ENCODE measurements at regions not wholly inside any gene's neighbourhood (a gene's known extent, or its start where the extent isn't known, plus 50 kb on each side); places are given as distances from the start of the nearest gene placed in this dataset.
"Not testable (repeated sequence)": the region's sequence is repeated elsewhere in the genome, so short reads cannot be mapped to it uniquely, and the experiment has no call there.

DNA sequence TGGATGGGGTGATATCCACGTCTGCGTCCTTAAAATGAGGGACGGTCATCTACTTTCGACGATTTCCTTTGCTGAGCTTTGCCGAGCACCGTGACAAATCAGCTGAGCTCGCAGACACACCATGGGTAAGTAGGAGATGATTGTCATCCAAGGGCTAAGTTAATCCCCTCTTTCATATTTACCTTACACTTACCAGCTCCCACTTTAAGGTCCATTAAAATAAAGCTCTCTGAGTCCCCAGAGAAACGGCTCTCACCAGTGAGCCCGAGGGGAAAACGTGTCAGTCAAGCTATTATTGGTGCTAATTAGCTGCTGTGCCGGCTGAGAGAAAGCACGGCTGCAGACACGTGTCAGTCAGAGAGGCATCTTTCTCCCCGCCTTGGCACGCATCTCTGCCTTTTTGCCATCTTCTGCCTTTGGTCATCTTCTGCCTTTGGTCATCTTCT is 72.2 kb downstream of the CRLF2 start:
- H3K27ac ChIP-seq (ENCODE audit: low read length), result no peak overlapping the region
- H3K27me3 ChIP-seq (ENCODE audit: control insufficient read depth, insufficient read depth), result no peaks in the 10 kb centered on the region
- 47% methylated on average over 16 of the region's 16 CpGs for WGBS
- H3K4me1 ChIP-seq (ENCODE audit: control insufficient read depth, insufficient read depth, low read length), result no peaks in the 10 kb centered on the region
- intact Hi-C loops (cut with DNase I), result no loop called here
- DNase-seq (no peak), ATAC-seq (no peak)
- H3K4me3 ChIP-seq (ENCODE audit: low read length), result no peak overlapping the region
- H3K9me3 ChIP-seq (ENCODE audit: control insufficient read depth, low read length), result no peaks in the 10 kb centered on the region

DNA sequence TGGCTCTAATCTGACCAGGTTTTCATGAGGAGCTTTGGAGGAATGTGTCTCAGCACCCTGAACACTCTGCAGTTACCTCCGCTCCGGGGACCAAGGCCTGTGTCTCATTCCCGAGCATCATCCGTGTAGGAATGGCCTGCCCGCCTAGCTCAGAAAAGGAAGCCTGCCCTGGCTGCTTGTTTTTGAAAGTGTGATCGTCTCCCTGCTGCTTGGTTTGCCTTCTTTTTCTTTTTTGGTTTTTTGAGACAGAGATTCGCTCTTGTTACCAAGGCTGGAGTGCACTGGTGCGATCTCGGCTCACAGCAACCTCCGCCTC is 73.3 kb downstream of the CRLF2 start:
- WGBS, result 84% methylated on average over 10 of the region's 10 CpGs
- intact Hi-C loops (cut with DNase I), result no loop called here
- no peak overlapping the region for H3K4me3 ChIP-seq (ENCODE audit: low read length)
- no peaks in the 10 kb centered on the region for H3K4me1 ChIP-seq (ENCODE audit: control insufficient read depth, insufficient read depth, low read length)
- H3K9me3 ChIP-seq (ENCODE audit: control insufficient read depth, low read length), result no peaks in the 10 kb centered on the region
- H3K27me3 ChIP-seq (ENCODE audit: control insufficient read depth, insufficient read depth), result no peaks in the 10 kb centered on the region
- DNase-seq (no peak), ATAC-seq (no peak)
- no peak overlapping the region for H3K27ac ChIP-seq (ENCODE audit: low read length)

DNA sequence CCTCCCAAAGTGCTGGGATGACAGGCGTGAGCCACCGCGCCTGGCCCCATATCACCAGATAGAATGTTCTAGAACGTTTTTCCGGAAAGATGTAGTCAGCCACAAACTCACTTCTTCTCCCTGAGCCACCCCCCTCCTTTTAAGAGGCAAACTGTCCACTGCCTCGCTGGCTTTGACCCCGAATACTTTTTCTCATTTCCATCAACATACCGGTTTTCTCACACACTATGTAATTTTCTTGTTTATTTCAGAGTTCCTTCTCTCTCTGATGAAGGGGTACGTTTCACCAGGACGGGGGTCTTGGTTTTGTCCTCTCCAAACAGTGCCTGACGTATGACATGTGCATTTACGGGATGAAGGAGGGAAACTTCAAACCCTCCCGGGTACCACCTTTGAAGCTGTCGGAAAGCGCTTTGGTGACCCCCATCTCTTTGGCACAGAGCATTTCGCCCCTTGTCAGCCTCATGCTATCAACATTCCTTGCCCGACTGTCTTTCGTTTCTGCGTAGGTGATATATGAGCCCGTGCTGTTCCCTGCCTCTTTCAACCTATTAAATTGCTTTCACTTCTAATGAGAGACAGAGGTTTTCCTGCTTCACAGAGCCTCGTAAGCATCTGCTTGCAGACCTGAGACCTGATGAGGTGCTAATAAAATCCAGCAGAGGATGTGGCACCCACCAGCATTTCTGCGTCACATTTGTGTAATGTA is 73.8 kb downstream of the CRLF2 start:
- DNase-seq, result no peak
- H3K9me3 ChIP-seq (ENCODE audit: control insufficient read depth, low read length), result no peaks in the 10 kb centered on the region
- no peak for ATAC-seq
- no peaks in the 10 kb centered on the region for H3K27me3 ChIP-seq (ENCODE audit: control insufficient read depth, insufficient read depth)
- H3K4me3 ChIP-seq (ENCODE audit: low read length), result no peak overlapping the region
- WGBS, result 60% methylated on average over 22 of the region's 22 CpGs
- no peaks in the 10 kb centered on the region for H3K4me1 ChIP-seq (ENCODE audit: control insufficient read depth, insufficient read depth, low read length)
- intact Hi-C loops (cut with DNase I), result no loop called here
- H3K27ac ChIP-seq (ENCODE audit: low read length), result no peak overlapping the region

DNA sequence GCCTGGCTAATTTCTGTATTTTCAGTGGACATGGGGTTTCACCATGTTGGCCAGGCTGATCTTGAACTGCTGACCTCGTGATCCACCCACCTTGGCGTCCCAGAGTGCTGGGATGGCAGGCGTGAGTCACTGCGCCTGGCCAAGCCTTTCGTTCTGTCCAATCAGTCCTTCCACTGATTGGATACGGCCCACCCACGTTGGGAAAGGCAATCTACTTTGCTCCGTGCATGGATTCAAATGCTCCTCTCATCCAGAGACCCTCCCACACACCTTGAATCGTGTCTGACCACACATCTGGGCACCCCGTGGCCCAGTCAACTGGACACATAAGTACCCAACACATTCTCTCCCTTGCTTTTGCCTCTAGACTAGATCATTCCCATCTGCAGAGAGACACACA is 74.9 kb downstream of the CRLF2 start:
- DNase-seq, result no peak
- no peaks in the 10 kb centered on the region for H3K4me1 ChIP-seq (ENCODE audit: control insufficient read depth, insufficient read depth, low read length)
- WGBS, result 84% methylated on average over 10 of the region's 10 CpGs
- no peaks in the 10 kb centered on the region for H3K27me3 ChIP-seq (ENCODE audit: control insufficient read depth, insufficient read depth)
- intact Hi-C loops (cut with DNase I), result no loop called here
- H3K9me3 ChIP-seq (ENCODE audit: control insufficient read depth, low read length), result no peaks in the 10 kb centered on the region
- H3K27ac ChIP-seq (ENCODE audit: low read length), result no peak overlapping the region
- no peak for ATAC-seq
- H3K4me3 ChIP-seq (ENCODE audit: low read length), result no peak overlapping the region

DNA sequence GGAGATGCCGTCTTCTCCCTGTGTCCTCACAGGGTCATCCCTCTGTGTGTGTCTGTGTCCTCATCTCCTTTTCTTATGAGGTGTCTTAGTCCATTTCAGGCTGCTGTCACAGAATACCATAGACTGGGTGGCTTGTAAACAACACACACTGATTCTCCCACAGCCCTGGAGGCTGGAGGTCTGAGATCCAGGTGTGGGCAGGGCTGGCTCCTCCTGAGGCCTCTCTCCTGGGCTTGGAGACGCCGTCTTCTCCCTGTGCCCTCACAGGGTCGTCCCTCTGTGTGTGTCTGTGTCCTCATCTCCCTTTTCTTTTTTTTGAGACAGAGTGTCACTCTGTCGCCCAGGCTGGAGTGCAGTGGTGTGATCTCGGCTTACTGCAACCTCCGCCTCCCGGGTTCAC is 75.9 kb downstream of the CRLF2 start:
- ATAC-seq, result not testable (repeated sequence)
- 83% methylated on average over 8 of the region's 8 CpGs for WGBS

DNA sequence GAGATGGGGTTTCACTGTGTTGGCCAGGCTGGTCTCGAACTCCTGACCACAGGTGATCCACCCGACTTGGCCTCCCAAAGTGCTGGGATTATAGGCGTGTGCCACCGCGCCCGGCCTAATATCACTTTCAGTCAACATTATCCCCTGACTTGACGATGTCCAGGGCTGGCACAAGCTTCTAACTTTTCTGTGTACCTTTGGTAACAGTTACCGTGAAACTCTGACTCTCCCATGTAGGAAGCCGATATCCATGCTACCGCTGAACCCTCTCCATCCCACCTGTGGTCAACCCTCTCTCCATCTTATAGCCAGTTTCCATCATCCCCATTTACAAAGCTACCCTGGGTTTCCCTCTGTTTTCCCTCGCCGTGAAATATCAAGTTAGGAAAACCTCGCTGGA is 77.5 kb downstream of the CRLF2 start:
- Histone ChIP-seq H3K27me3 (ENCODE audit: control insufficient read depth, insufficient read depth) (no peaks in the 10 kb centered on the region), H3K9me3 (ENCODE audit: control insufficient read depth, low read length) (no peaks in the 10 kb centered on the region), H3K4me3 (ENCODE audit: low read length) (no peak overlapping the region), H3K27ac (ENCODE audit: low read length) (no peak overlapping the region), H3K4me1 (ENCODE audit: control insufficient read depth, insufficient read depth, low read length) (no peaks in the 10 kb centered on the region)
- intact Hi-C loops (cut with DNase I), result no loop called here
- no peak for ATAC-seq
- WGBS, result 88% methylated on average over 13 of the region's 13 CpGs
- DNase-seq, result no peak

More for the DNA sequence above, 75.9 kb downstream of the CRLF2 start:
- H3K27ac ChIP-seq (ENCODE audit: low read length); DNase-seq; H3K27me3 ChIP-seq (ENCODE audit: control insufficient read depth, insufficient read depth); H3K4me1 ChIP-seq (ENCODE audit: control insufficient read depth, insufficient read depth, low read length); H3K4me3 ChIP-seq (ENCODE audit: low read length); intact Hi-C loops (cut with DNase I); H3K9me3 ChIP-seq (ENCODE audit: control insufficient read depth, low read length): not testable (repeated sequence)

DNA sequence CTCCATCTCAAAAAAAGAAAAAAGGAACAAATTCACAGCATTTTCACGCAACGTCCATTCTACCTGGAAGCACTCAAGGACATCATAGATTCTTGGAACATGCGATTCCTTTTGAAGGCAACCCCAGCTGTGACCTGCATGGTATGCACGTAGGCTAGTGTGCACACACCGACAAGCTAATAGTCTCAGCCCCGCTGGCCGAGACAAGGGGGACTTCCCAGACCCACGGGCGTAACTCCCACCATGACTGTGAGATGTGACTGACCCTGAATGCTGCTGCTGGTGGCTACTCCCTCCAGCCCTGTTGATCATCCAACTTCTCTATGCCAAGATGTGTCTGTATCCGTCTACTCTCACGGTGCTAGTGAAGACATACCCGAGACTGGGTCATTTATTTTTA is 78.3 kb downstream of the CRLF2 start:
- intact Hi-C loops (cut with DNase I), result no loop called here

DNA sequence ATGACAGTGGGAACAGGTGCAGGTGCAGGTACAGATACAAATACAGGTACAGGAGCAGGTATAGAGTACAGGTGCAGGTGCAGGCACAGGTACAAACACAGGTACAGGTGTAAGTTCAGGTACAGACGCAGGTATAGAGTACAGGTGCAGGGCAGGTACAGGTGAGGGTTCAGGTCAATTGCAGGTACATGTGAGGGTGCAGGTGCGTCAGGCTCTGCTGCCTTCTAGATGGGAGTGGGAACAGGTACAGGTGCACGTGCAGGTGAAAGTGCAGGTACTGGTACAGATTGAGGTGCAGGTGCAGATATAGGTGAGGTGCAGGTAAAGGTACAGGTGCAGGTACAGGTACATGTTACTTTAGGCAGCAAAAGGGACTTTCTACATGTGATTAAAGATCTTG is 85.7 kb downstream of the CRLF2 start:
- ATAC-seq (no peak), DNase-seq (no peak)
- 79% methylated on average over 3 of the region's 3 CpGs for WGBS
- no peak overlapping the region for H3K27ac ChIP-seq (ENCODE audit: low read length)
- H3K9me3 ChIP-seq (ENCODE audit: control insufficient read depth, low read length), result no peaks in the 10 kb centered on the region
- H3K4me3 ChIP-seq (ENCODE audit: low read length), result no peak overlapping the region
- no peaks in the 10 kb centered on the region for H3K27me3 ChIP-seq (ENCODE audit: control insufficient read depth, insufficient read depth)
- intact Hi-C loops (cut with DNase I), result no loop called here
- H3K4me1 ChIP-seq (ENCODE audit: control insufficient read depth, insufficient read depth, low read length), result no peaks in the 10 kb centered on the region

More for the DNA sequence above, 78.3 kb downstream of the CRLF2 start:
- Histone ChIP-seq H3K27me3 (ENCODE audit: control insufficient read depth, insufficient read depth) (no peaks in the 10 kb centered on the region), H3K27ac (ENCODE audit: low read length) (no peak overlapping the region), H3K4me1 (ENCODE audit: control insufficient read depth, insufficient read depth, low read length) (no peaks in the 10 kb centered on the region), H3K4me3 (ENCODE audit: low read length) (no peak overlapping the region), H3K9me3 (ENCODE audit: control insufficient read depth, low read length) (no peaks in the 10 kb centered on the region)
- no peak for ATAC-seq
- 84% methylated on average over 12 of the region's 12 CpGs for WGBS
- no peak for DNase-seq

DNA sequence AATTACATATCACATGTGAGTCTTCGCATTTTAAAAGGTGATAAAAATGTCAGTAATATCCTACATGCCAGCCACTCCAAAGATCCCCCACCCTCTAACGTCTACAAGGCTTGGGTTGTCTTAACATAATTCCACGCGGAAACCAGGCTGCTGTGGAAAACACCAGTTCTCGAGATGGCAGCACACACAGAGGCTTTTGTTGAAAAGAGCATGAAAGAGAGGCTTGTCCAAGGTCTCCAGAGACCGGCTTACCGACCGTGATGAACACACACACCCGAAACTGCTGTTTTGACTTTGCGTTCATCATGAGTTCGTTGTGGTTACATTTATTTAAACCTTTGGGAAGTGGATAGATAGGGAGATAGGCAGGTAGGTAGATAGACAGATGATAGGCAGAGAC is 87.9 kb downstream of the CRLF2 start:
- Histone ChIP-seq H3K4me1 (ENCODE audit: control insufficient read depth, insufficient read depth, low read length) (no peaks in the 10 kb centered on the region), H3K27me3 (ENCODE audit: control insufficient read depth, insufficient read depth) (no peaks in the 10 kb centered on the region), H3K9me3 (ENCODE audit: control insufficient read depth, low read length) (no peaks in the 10 kb centered on the region), H3K4me3 (ENCODE audit: low read length) (no peak overlapping the region), H3K27ac (ENCODE audit: low read length) (no peak overlapping the region)
- no peak for DNase-seq
- no peak for ATAC-seq
- WGBS, result 68% methylated on average over 11 of the region's 11 CpGs
- intact Hi-C loops (cut with DNase I), result no loop called here

DNA sequence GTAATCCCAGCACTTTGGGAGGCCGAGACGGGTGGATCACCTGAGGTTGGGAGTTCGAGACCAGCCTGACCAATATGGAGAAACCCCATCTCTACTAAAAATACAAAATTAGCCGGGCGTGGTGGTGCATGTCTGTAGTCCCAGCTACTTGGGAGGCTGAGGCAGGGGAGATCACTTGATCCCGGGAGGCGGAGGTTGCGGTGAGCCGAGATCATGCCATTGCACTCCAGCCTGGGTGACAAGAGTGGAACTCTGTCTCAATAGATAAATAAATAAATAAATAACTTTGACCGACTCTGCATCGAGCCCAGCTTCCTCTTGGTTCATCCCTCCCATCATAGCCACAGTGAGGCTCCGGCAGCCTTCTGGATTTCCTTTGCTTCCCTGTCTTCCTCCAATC is 89.6 kb downstream of the CRLF2 start:
- H3K4me1 ChIP-seq (ENCODE audit: control insufficient read depth, insufficient read depth, low read length); intact Hi-C loops (cut with DNase I); H3K9me3 ChIP-seq (ENCODE audit: control insufficient read depth, low read length); H3K27ac ChIP-seq (ENCODE audit: low read length); H3K27me3 ChIP-seq (ENCODE audit: control insufficient read depth, insufficient read depth); ATAC-seq; H3K4me3 ChIP-seq (ENCODE audit: low read length); DNase-seq: not testable (repeated sequence)
- 86% methylated on average over 12 of the region's 12 CpGs for WGBS

DNA sequence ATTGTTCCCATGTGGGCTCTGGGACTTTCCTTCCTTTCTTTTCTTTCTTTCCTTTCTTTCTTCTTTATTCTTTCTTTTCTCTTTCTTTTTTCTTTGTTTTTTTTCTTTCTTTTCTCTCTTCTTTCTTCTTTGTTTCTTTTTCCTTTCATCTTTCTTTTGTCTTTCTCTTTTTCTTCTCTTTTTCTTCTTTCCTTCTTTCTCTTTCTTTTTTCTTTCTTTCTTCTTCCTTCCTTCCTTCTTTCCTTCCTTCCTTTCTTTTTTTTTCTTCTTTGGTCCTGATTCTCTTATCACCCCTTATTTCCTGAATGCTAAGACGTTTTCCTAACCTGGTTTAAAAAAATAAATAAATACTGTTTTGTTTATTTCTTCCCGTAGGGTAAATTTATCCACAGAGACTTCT is 93.2 kb downstream of the CRLF2 start:
- Histone ChIP-seq H3K9me3 (ENCODE audit: control insufficient read depth, low read length) (no peaks in the 10 kb centered on the region), H3K27ac (ENCODE audit: low read length) (no peak overlapping the region), H3K4me3 (ENCODE audit: low read length) (no peak overlapping the region), H3K27me3 (ENCODE audit: control insufficient read depth, insufficient read depth) (no peaks in the 10 kb centered on the region), H3K4me1 (ENCODE audit: control insufficient read depth, insufficient read depth, low read length) (no peaks in the 10 kb centered on the region)
- WGBS, result 39% methylated on average over 2 of the region's 2 CpGs
- DNase-seq, result no peak
- intact Hi-C loops (cut with DNase I), result no loop called here
- ATAC-seq, result no peak

DNA sequence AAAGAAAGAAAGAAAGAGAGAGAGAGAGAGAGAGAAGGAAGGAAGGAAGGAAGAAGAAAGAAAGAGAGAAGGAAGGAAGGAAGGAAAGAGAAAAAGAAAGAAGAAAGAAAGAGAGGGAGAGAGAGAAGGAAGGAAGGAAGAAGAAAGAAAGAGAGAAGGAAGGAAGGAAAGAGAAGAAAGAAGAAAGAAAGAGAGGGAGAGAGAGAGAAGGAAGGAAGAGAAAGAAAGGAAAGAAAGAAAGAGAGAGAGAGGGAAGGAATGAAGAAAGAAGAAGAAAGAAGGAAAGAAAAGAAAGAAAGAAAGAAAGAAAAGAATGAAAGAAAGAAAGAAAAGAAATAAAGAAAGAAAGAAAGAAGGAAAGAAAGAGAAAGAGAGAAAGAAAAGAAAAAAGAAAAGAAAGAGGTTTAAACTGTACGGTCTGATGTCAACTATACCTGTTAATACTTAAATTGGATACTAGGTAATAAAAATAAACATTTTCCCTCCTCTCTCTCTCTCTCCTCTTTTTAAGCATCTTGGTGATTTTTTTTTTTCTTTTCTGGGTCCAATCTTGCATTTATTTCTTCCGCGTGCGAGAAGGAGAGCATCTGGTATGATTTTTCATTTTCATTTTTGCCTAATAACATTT is 93.8 kb downstream of the CRLF2 start:
- H3K4me3 ChIP-seq (ENCODE audit: low read length), result no peak overlapping the region
- ATAC-seq (no peak), DNase-seq (no peak)
- no peaks in the 10 kb centered on the region for H3K4me1 ChIP-seq (ENCODE audit: control insufficient read depth, insufficient read depth, low read length)
- WGBS, result 88% methylated on average over 4 of the region's 4 CpGs
- H3K27ac ChIP-seq (ENCODE audit: low read length), result no peak overlapping the region
- H3K27me3 ChIP-seq (ENCODE audit: control insufficient read depth, insufficient read depth), result no peaks in the 10 kb centered on the region
- intact Hi-C loops (cut with DNase I), result no loop called here
- no peaks in the 10 kb centered on the region for H3K9me3 ChIP-seq (ENCODE audit: control insufficient read depth, low read length)

All from right cardiac atrium (tissue), 5 donors.